ENCODE measurements at regions not wholly inside any gene's neighbourhood (a gene's known extent, or its start where the extent isn't known, plus 50 kb on each side); places are given as distances from the start of the nearest gene placed in this dataset.

DNA sequence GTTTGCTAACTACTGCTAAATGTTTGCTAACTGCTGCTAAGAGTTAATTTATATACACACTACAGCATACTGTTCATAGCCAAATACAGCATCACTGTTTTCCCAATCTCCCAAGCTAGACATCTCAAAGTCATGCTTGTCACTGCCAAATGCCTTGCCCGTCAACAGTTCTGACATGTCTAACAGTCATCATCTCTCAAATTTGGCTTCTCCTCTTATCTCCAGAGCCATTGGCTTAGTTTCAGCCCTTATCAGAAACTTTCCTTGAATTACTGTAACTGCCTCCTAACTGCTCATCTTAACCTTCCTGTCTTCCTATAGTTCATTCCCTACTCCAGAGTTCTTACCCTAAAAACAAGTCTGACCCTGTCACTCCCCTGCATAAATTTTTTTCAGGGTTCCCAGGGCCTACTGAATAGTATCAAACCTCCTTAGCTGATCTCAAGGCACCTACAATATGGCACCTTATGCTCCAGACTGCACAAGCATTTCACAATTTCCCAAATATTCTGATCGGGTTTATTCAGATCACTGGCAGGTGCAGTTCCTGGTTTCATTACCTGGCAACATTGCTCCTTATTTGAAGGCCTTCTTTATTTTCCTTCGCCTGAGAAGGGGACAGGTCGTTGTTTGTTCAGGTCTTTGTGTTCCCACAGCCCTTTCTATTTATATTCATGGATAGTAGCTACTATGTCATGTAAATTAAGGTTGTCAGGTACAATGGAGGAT lies 55.9 kb upstream of the ANKRD55 start:
- no peak for TF ChIP-seq CTCF (IDR thresholded peaks at IDR 0.05)
- Histone ChIP-seq H3K9me3 (no peaks in the 10 kb centered on the region), H3K4me1 (no peaks in the 10 kb centered on the region), H3K4me3 (no peak overlapping the region), H3K27ac (no peak overlapping the region), H3K36me3 (no peaks in the 10 kb centered on the region), H3K27me3 (no peaks in the 10 kb centered on the region)
- DNase-seq: no peak
- intact Hi-C loops (cut with DNase I; ENCODE audit: low total_unique reads): no loop called here

GRCh38 chr5:56286015-56286884 lies 53.1 kb upstream of the ANKRD55 start:
- H3K27me3 ChIP-seq: no peaks in the 10 kb centered on the region
- TF ChIP-seq CTCF (IDR thresholded peaks at IDR 0.05): no peak
- no peak for DNase-seq
- no peaks in the 10 kb centered on the region for H3K9me3 ChIP-seq
- H3K36me3 ChIP-seq: no peaks in the 10 kb centered on the region
- H3K27ac ChIP-seq: no peak overlapping the region
- no peak overlapping the region for H3K4me3 ChIP-seq
- H3K4me1 ChIP-seq: no peaks in the 10 kb centered on the region
- intact Hi-C loops (cut with DNase I; ENCODE audit: low total_unique reads): no loop called here

- TF ChIP-seq CTCF (IDR thresholded peaks at IDR 0.05): no peak
- no peaks in the 10 kb centered on the region for H3K36me3 ChIP-seq
- H3K27ac ChIP-seq: no peak overlapping the region
- DNase-seq: no peak
- no peaks in the 10 kb centered on the region for H3K9me3 ChIP-seq
- H3K27me3 ChIP-seq: no peaks in the 10 kb centered on the region
- intact Hi-C loops (cut with DNase I; ENCODE audit: low total_unique reads): no loop called here
- no peak overlapping the region for H3K4me3 ChIP-seq
- peaks cover 0 to 23% (median 20%) of the 10 kb centered on the region in 4 donors for H3K4me1 ChIP-seq
Observed at GRCh38 chr5:56282951-56283350, 49.8 kb upstream of the ANKRD55 start.

Data from tibial artery (tissue), 4 donors.